Loucy (cell line): ENCODE measurements at regions not wholly inside any gene's neighbourhood (a gene's known extent, or its start where the extent isn't known, plus 50 kb on each side); places are given as distances from the start of the nearest gene placed in this dataset.

Source experiments
- H2AFZ ChIP-seq: fragments of 200-600 bp; sonication (generic); 2 replicates; pipeline ENCODE4 v1.6.0; 2016; ENCODE audit warnings: antibody characterized with exemption, mild to moderate bottlenecking, low read length, moderate library complexity
- H3F3A ChIP-seq: fragments of 200-600 bp; 2 replicates; pipeline ENCODE4 v1.6.0; 2016; ENCODE audit warnings: antibody characterized with exemption, low read depth, mild to moderate bottlenecking
- H3K27me3 ChIP-seq: fragments of 200-600 bp; sonication (generic); 2 replicates; pipeline ENCODE4 v1.6.1; 2014; ENCODE audit warnings: low read length, mild to moderate bottlenecking; ENCODE audit not compliant: insufficient read depth, poor library complexity, severe bottlenecking
- H3K36me3 ChIP-seq: fragments of 200-600 bp; sonication (generic); 2 replicates; pipeline ENCODE4 v1.6.1; 2016; ENCODE audit warnings: low read length; ENCODE audit not compliant: insufficient read depth
- H3K4me1 ChIP-seq: fragments of 200-600 bp; sonication (generic); 2 replicates; pipeline ENCODE4 v1.5.1; 2014; ENCODE audit warnings: low read length, mild to moderate bottlenecking; ENCODE audit not compliant: insufficient read depth, poor library complexity, severe bottlenecking
- H3K4me2 ChIP-seq: fragments of 200-600 bp; sonication (generic); 2 replicates; pipeline ENCODE4 v1.6.0; 2014; ENCODE audit warnings: antibody characterized with exemption, low read length, low read depth, mild to moderate bottlenecking; ENCODE audit not compliant: poor library complexity, severe bottlenecking
- H3K4me3 ChIP-seq: fragments of 200-600 bp; sonication (generic); 2 replicates; pipeline ENCODE4 v1.5.1; 2014; ENCODE audit warnings: low read length, mild to moderate bottlenecking, mixed read lengths; ENCODE audit not compliant: poor library complexity, severe bottlenecking
- H3K79me2 ChIP-seq: fragments of 200-600 bp; sonication (generic); 2 replicates; pipeline ENCODE4 v1.6.1; 2014; ENCODE audit warnings: low read length; ENCODE audit not compliant: insufficient read depth
- H3K9ac ChIP-seq: fragments of 200-600 bp; sonication (generic); 2 replicates; pipeline ENCODE4 v1.6.0; 2014; ENCODE audit warnings: mild to moderate bottlenecking, low read depth, low read length, moderate library complexity; ENCODE audit not compliant: poor library complexity, severe bottlenecking
- H3K9me2 ChIP-seq: fragments of 200-600 bp; sonication (generic); replicated peaks from 2 replicates; pipeline ENCODE4 v1.6.1; 2016; ENCODE audit warnings: low read depth, low read length, mixed read lengths
- H3K9me3 ChIP-seq: fragments of 200-600 bp; sonication (generic); 2 replicates; pipeline ENCODE4 v1.6.1; 2014; ENCODE audit warnings: mild to moderate bottlenecking, antibody characterized with exemption, low read length, low read depth; ENCODE audit not compliant: insufficient read depth
- H4K20me1 ChIP-seq: fragments of 200-600 bp; sonication (generic); 2 replicates; pipeline ENCODE4 v1.6.0; 2014; ENCODE audit warnings: antibody characterized with exemption, low read length, mild to moderate bottlenecking; ENCODE audit not compliant: insufficient read depth, poor library complexity, severe bottlenecking
- CTCF ChIP-seq: fragments of 200-600 bp; sonication (generic); conservative IDR thresholded peaks from 2 replicates; pipeline ENCODE4 v1.5.1; 2014; ENCODE audit warnings: mild to moderate bottlenecking, antibody characterized with exemption, low read length
- EZH2phosphoT487 ChIP-seq: fragments of 200-600 bp; IDR thresholded peaks from 2 replicates; pipeline ENCODE4 v1.6.1; 2018; ENCODE audit warnings: antibody characterized with exemption, mild to moderate bottlenecking, moderate library complexity, borderline replicate concordance

- Histone ChIP-seq H3K27me3 (no peaks in the 10 kb centered on the region), H3K79me2 (no peaks in the 10 kb centered on the region), H3K9ac (no peak overlapping the region), H4K20me1 (no peaks in the 10 kb centered on the region), H3F3A (no peaks in the 10 kb centered on the region), H3K36me3 (no peaks in the 10 kb centered on the region), H2AFZ (no peak overlapping the region), H3K4me1 (no peaks in the 10 kb centered on the region), H3K9me3 (no peaks in the 10 kb centered on the region), H3K9me2 (no peaks in the 10 kb centered on the region), H3K4me2 (no peak overlapping the region), H3K4me3 (no peak overlapping the region)
- TF ChIP-seq EZH2phosphoT487 (no peak), CTCF (no peak)
These were observed 67.9 kb downstream of the TMEM30B start for GRCh38 chr14:61213191-61213621.

- H3K4me3 ChIP-seq = no peak overlapping the region
- H3K9me2 ChIP-seq = no peaks in the 10 kb centered on the region
- no peaks in the 10 kb centered on the region for H3K4me1 ChIP-seq
- no peaks in the 10 kb centered on the region for H4K20me1 ChIP-seq
- no peaks in the 10 kb centered on the region for H3K79me2 ChIP-seq
- H3K9me3 ChIP-seq = no peaks in the 10 kb centered on the region
- TF ChIP-seq CTCF (no peak), EZH2phosphoT487 (no peak)
- H3K9ac ChIP-seq = no peak overlapping the region
- H3K36me3 ChIP-seq = no peaks in the 10 kb centered on the region
- H3K27me3 ChIP-seq = no peaks in the 10 kb centered on the region
- H3F3A ChIP-seq = no peaks in the 10 kb centered on the region
- H2AFZ ChIP-seq = no peak overlapping the region
- no peak overlapping the region for H3K4me2 ChIP-seq
These were observed 68.6 kb downstream of the TMEM30B start for GRCh38 chr14:61212546-61212945.

- Histone ChIP-seq H3K4me2 (no peak overlapping the region), H3K79me2 (no peaks in the 10 kb centered on the region), H3K4me3 (no peak overlapping the region), H3K27me3 (no peaks in the 10 kb centered on the region), H3K9me2 (no peaks in the 10 kb centered on the region), H4K20me1 (no peaks in the 10 kb centered on the region), H3F3A (no peaks in the 10 kb centered on the region), H3K9me3 (no peaks in the 10 kb centered on the region), H3K9ac (no peak overlapping the region), H2AFZ (no peak overlapping the region), H3K4me1 (no peaks in the 10 kb centered on the region), H3K36me3 (no peaks in the 10 kb centered on the region)
- TF ChIP-seq EZH2phosphoT487 (no peak), CTCF (no peak)
These were observed 69.5 kb downstream of the TMEM30B start for GRCh38 chr14:61211476-61212255.
